Esophagus muscularis mucosa (tissue), 4 donors: ENCODE measurements at regions not wholly inside any gene's neighbourhood (a gene's known extent, or its start where the extent isn't known, plus 50 kb on each side); places are given as distances from the start of the nearest gene placed in this dataset.

ENCODE experiments used
- DNase-seq: peaks from one replicate; pipeline ENCODE4 v3.0.0-alpha.2; 2017; ENCODE audit errors: extremely low spot score
- H3K27ac ChIP-seq, 4 donors: fragments of 200-600 bp; sonication (generic); replicated peaks in 1 of 4; 1 replicate in 3 of 4; 2 replicates in 1 of 4; pipeline ENCODE4 v1.5.1; 2016 to 2019; ENCODE audit warnings: mild to moderate bottlenecking in 1 of 4
- H3K27me3 ChIP-seq, 4 donors: fragments of 200-600 bp; sonication (generic); one replicate each; pipeline versions ENCODE4 v1.5.1 to v1.6.0; 2016 to 2019
- H3K36me3 ChIP-seq, 4 donors: fragments of 200-600 bp; sonication (generic); one replicate each; pipeline ENCODE4 v1.5.1; 2016 to 2019
- H3K4me1 ChIP-seq, 4 donors: fragments of 200-600 bp; sonication (generic); one replicate each; pipeline ENCODE4 v1.5.1; 2016 to 2019
- H3K4me3 ChIP-seq, 4 donors: fragments of 200-600 bp; sonication (generic); 1 replicate in 2 of 4; 2 replicates in 2 of 4; pipeline ENCODE4 v1.5.1; 2016 to 2019; ENCODE audit warnings: mild to moderate bottlenecking in 4 of 4, moderate library complexity in 1 of 4
- H3K9me3 ChIP-seq, 4 donors: fragments of 200-600 bp; sonication (generic); 1 replicate in 3 of 4; 2 replicates in 1 of 4; pipeline ENCODE4 v1.5.1; 2016 to 2019
- EP300 ChIP-seq: sonication (generic); formaldehyde crosslinking; IDR thresholded peaks from one replicate; pipeline ENCODE4 v1.6.1; 2017; ENCODE audit warnings: antibody characterized with exemption
- POLR2A ChIP-seq: fragments of 450-650 bp; IDR thresholded peaks from one replicate; pipeline ENCODE4 v1.6.1; 2017; ENCODE audit warnings: antibody characterized with exemption, moderate library complexity, mild to moderate bottlenecking, low read depth
- POLR2AphosphoS5 ChIP-seq, 2 donors: sonication (generic); formaldehyde crosslinking; IDR thresholded peaks; one replicate each; pipeline ENCODE4 v1.6.1; 2017; ENCODE audit warnings: antibody characterized with exemption in 2 of 2
- WGBS: methylation state at CpG from one replicate; pipeline ENCODE4 v1.1.5; 2018; 5-methylcytosine and 5-hydroxymethylcytosine counted together
- intact Hi-C: fragments of 100-400 bp; cut with DNase I; formaldehyde crosslinking; loops from one replicate; pipeline ENCODE4 v1.15.1; 2023
- TF ChIP-seq, protein P1 (sequence below), 3 experiments: fragments of 200-600 bp in 2 of 3; fragments of 450-650 bp in 1 of 3; sonication (generic) in 2 of 3; IDR thresholded peaks; one replicate each; pipeline ENCODE4 v1.5.1; 2017 to 2019; ENCODE audit warnings: antibody characterized with exemption in 3 of 3, mild to moderate bottlenecking in 2 of 3, moderate library complexity in 1 of 3

GRCh38 chr1:218673170-218673569 is 328.0 kb downstream of the TGFB2 start:
- intact Hi-C loops: no loop called here
- Histone ChIP-seq H3K4me1 (peaks cover 0 to 13% (median 4%) of the 10 kb centered on the region in 4 donors), H3K4me3 (no peak overlapping the region), H3K27ac (no peak overlapping the region), H3K36me3 (no peaks in the 10 kb centered on the region), H3K9me3 (no peaks in the 10 kb centered on the region), H3K27me3 (no peaks in the 10 kb centered on the region)
- DNase-seq: no peak
- no peak for TF ChIP-seq EP300
- no peak for TF ChIP-seq POLR2AphosphoS5 (IDR thresholded peaks at IDR 0.05)
- TF ChIP-seq, protein P1, sequence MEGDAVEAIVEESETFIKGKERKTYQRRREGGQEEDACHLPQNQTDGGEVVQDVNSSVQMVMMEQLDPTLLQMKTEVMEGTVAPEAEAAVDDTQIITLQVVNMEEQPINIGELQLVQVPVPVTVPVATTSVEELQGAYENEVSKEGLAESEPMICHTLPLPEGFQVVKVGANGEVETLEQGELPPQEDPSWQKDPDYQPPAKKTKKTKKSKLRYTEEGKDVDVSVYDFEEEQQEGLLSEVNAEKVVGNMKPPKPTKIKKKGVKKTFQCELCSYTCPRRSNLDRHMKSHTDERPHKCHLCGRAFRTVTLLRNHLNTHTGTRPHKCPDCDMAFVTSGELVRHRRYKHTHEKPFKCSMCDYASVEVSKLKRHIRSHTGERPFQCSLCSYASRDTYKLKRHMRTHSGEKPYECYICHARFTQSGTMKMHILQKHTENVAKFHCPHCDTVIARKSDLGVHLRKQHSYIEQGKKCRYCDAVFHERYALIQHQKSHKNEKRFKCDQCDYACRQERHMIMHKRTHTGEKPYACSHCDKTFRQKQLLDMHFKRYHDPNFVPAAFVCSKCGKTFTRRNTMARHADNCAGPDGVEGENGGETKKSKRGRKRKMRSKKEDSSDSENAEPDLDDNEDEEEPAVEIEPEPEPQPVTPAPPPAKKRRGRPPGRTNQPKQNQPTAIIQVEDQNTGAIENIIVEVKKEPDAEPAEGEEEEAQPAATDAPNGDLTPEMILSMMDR (IDR thresholded peaks at IDR 0.05): no peak
- TF ChIP-seq POLR2A: no peak
- WGBS: 100% methylated on average over 2 of the region's 2 CpGs

DNA sequence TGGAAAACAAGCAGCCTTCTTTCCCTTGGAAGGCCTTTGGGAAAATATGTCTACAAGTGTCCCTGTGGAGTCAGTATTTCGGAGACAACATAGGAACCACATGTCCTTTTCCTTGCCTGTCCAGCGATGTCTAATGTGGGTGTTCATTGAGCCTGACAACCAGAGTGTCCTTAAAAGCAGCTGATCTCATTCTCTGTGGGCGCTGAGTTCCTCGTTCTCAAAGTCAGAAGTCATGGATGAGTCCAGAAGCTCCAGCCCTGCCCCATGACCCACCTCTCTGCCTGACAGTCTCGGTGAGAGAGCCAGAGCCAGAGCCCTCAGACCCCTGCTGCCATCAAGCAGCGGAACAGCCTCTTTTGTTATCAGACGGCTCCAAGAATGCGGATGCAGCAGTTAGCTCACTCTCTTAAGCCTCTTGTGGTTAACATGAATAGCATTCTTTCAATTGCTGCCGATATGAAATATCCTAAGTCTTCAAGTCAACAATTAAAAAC is 329.2 kb downstream of the TGFB2 start:
- no peak for DNase-seq
- Histone ChIP-seq H3K27me3 (no peaks in the 10 kb centered on the region), H3K36me3 (no peaks in the 10 kb centered on the region), H3K4me1 (peaks cover 0 to 13% (median 4%) of the 10 kb centered on the region in 4 donors), H3K27ac (no peak overlapping the region), H3K9me3 (no peaks in the 10 kb centered on the region), H3K4me3 (peak overlapping the region in 1 of 4 donors; percentile 13)
- no peak for TF ChIP-seq POLR2A
- TF ChIP-seq, protein P1 (IDR thresholded peaks at IDR 0.05): no peak
- no peak for TF ChIP-seq EP300
- no peak for TF ChIP-seq POLR2AphosphoS5 (IDR thresholded peaks at IDR 0.05)
- intact Hi-C loops: no loop called here
- WGBS: 58% methylated on average over 7 of the region's 9 CpGs

- DNase-seq: no peak
These were observed 331.9 kb downstream of the TGFB2 start for GRCh38 chr1:218677026-218677425.

DNA sequence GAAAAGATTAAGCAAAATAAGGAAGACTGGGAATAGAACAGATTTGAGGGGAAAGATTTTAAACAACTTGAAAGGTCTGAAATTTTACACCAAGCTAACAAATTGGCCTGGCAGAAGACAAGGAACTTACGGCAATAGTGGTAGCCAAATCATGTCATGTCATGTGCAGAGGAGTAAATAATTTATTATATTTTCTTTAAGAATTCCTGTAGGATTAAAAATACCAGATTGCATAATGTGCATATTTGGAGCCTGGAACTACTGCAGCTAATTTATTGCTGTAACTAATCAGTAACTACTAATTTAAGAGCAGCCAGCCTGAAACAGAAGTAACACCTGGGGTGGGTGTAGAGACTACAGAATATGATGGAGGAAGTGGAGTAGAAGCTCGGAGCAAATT is 334.3 kb downstream of the TGFB2 start:
- no peaks in the 10 kb centered on the region for H3K9me3 ChIP-seq
- intact Hi-C loops: no loop called here
- no peaks in the 10 kb centered on the region for H3K27me3 ChIP-seq
- no peak overlapping the region for H3K27ac ChIP-seq
- H3K4me1 ChIP-seq: peaks cover 0 to 8% (median 5%) of the 10 kb centered on the region in 4 donors
- H3K36me3 ChIP-seq: no peaks in the 10 kb centered on the region
- TF ChIP-seq POLR2AphosphoS5 (IDR thresholded peaks at IDR 0.05) (no peak), EP300 (no peak), POLR2A (no peak)
- TF ChIP-seq, protein P1 (IDR thresholded peaks at IDR 0.05): no peak
- DNase-seq: no peak
- no peak overlapping the region for H3K4me3 ChIP-seq
- WGBS: 87% methylated on average over 2 of the region's 2 CpGs

More at GRCh38 chr1:218677026-218677425, 331.9 kb downstream of the TGFB2 start:
- H3K4me3 ChIP-seq: no peak overlapping the region
- no peaks in the 10 kb centered on the region for H3K27me3 ChIP-seq
- intact Hi-C loops: no loop called here
- TF ChIP-seq POLR2A (no peak), POLR2AphosphoS5 (IDR thresholded peaks at IDR 0.05) (no peak), EP300 (no peak)
- TF ChIP-seq, protein P1 (IDR thresholded peaks at IDR 0.05): no peak
- H3K27ac ChIP-seq: no peak overlapping the region
- no peaks in the 10 kb centered on the region for H3K9me3 ChIP-seq
- peaks cover 0 to 15% (median 5%) of the 10 kb centered on the region in 4 donors for H3K4me1 ChIP-seq
- H3K36me3 ChIP-seq: no peaks in the 10 kb centered on the region
- 78% methylated on average over 7 of the region's 7 CpGs for WGBS
